Muscle layer of colon (tissue), 2 donors: ENCODE measurements at regions not wholly inside any gene's neighbourhood (a gene's known extent, or its start where the extent isn't known, plus 50 kb on each side); places are given as distances from the start of the nearest gene placed in this dataset.
A peak's percentile ranks its signal among the peaks of the same experiment; 100 is the strongest.

Source experiments
- H3K27ac ChIP-seq: one replicate; pipeline ENCODE4 v1.7.0; 2013; ENCODE audit warnings: low read depth, mild to moderate bottlenecking, low read length, moderate library complexity
- H3K27me3 ChIP-seq, 2 donors: one replicate each; pipeline ENCODE4 v1.7.0; 2013; ENCODE audit warnings: low read length in 2 of 2, mild to moderate bottlenecking in 2 of 2; ENCODE audit not compliant: insufficient read depth in 2 of 2, control insufficient read depth in 1 of 2
- H3K36me3 ChIP-seq: one replicate; pipeline ENCODE4 v1.7.0; 2013; ENCODE audit warnings: mild to moderate bottlenecking, low read length; ENCODE audit not compliant: insufficient read depth
- H3K4me1 ChIP-seq: one replicate; pipeline ENCODE4 v1.7.0; 2013; ENCODE audit warnings: mild to moderate bottlenecking, low read length; ENCODE audit not compliant: insufficient read depth
- H3K4me3 ChIP-seq, 2 donors: one replicate each; pipeline ENCODE4 v1.7.0; 2013; ENCODE audit warnings: low read length in 2 of 2, low read depth in 1 of 2, mild to moderate bottlenecking in 1 of 2, moderate library complexity in 1 of 2
- H3K9ac ChIP-seq: one replicate; pipeline ENCODE4 v1.7.0; 2013; ENCODE audit warnings: low read length
- H3K9me3 ChIP-seq: one replicate; pipeline ENCODE4 v1.7.0; 2013; ENCODE audit warnings: mild to moderate bottlenecking, low read length
- donor health status: abdominal sarcoma.
- donor health status: Adenocarcinoma of cecum.

- H3K4me1 ChIP-seq, result peaks cover 22% of the 10 kb centered on the region
- no peaks in the 10 kb centered on the region for H3K9me3 ChIP-seq
- peak overlapping the region; percentile 52 for H3K27ac ChIP-seq
- no peaks in the 10 kb centered on the region for H3K27me3 ChIP-seq
- H3K36me3 ChIP-seq, result no peaks in the 10 kb centered on the region
- no peak overlapping the region for H3K4me3 ChIP-seq
- H3K9ac ChIP-seq, result no peak overlapping the region
Observed at GRCh38 chr13:30113551-30113950, 193.8 kb downstream of the KATNAL1 start.

GRCh38 chr13:30112602-30113435 is 194.5 kb downstream of the KATNAL1 start:
- H3K27ac ChIP-seq, result no peak overlapping the region
- H3K4me1 ChIP-seq, result peaks cover 21% of the 10 kb centered on the region
- peak overlapping the region in 1 of 2 donors; percentile 4 for H3K4me3 ChIP-seq
- H3K36me3 ChIP-seq, result no peaks in the 10 kb centered on the region
- H3K9ac ChIP-seq, result no peak overlapping the region
- no peaks in the 10 kb centered on the region for H3K27me3 ChIP-seq
- no peaks in the 10 kb centered on the region for H3K9me3 ChIP-seq

- H3K4me3 ChIP-seq, result no peak overlapping the region
- H3K27me3 ChIP-seq, result no peaks in the 10 kb centered on the region
- H3K9me3 ChIP-seq, result no peaks in the 10 kb centered on the region
- H3K9ac ChIP-seq, result no peak overlapping the region
- H3K27ac ChIP-seq, result no peak overlapping the region
- H3K36me3 ChIP-seq, result no peaks in the 10 kb centered on the region
- H3K4me1 ChIP-seq, result peaks cover 21% of the 10 kb centered on the region
Observed at GRCh38 chr13:30111810-30112209, 195.5 kb downstream of the KATNAL1 start.

- H3K9me3 ChIP-seq, result no peaks in the 10 kb centered on the region
- H3K4me3 ChIP-seq, result no peak overlapping the region
- no peak overlapping the region for H3K9ac ChIP-seq
- H3K27me3 ChIP-seq, result no peaks in the 10 kb centered on the region
- no peaks in the 10 kb centered on the region for H3K36me3 ChIP-seq
- H3K4me1 ChIP-seq, result peaks cover 21% of the 10 kb centered on the region
- no peak overlapping the region for H3K27ac ChIP-seq
Observed at GRCh38 chr13:30110301-30111070, 196.9 kb downstream of the KATNAL1 start.

- H3K4me1 ChIP-seq, result peaks cover 21% of the 10 kb centered on the region
- no peak overlapping the region for H3K9ac ChIP-seq
- H3K27ac ChIP-seq, result no peak overlapping the region
- H3K4me3 ChIP-seq, result no peak overlapping the region
- H3K9me3 ChIP-seq, result no peaks in the 10 kb centered on the region
- H3K27me3 ChIP-seq, result no peaks in the 10 kb centered on the region
- H3K36me3 ChIP-seq, result no peaks in the 10 kb centered on the region
Observed at GRCh38 chr13:30109471-30110135, 197.7 kb downstream of the KATNAL1 start.

GRCh38 chr13:30108913-30109237 is 198.5 kb downstream of the KATNAL1 start:
- Histone ChIP-seq H3K4me3 (no peak overlapping the region), H3K9ac (no peak overlapping the region), H3K4me1 (peaks cover 14% of the 10 kb centered on the region), H3K27me3 (no peaks in the 10 kb centered on the region), H3K9me3 (no peaks in the 10 kb centered on the region), H3K27ac (no peak overlapping the region), H3K36me3 (no peaks in the 10 kb centered on the region)

GRCh38 chr13:30108216-30108912 is 199.0 kb downstream of the KATNAL1 start:
- H3K36me3 ChIP-seq, result no peaks in the 10 kb centered on the region
- H3K9me3 ChIP-seq, result no peaks in the 10 kb centered on the region
- H3K27ac ChIP-seq, result no peak overlapping the region
- H3K27me3 ChIP-seq, result no peaks in the 10 kb centered on the region
- H3K4me3 ChIP-seq, result no peak overlapping the region
- H3K4me1 ChIP-seq, result peaks cover 11% of the 10 kb centered on the region
- no peak overlapping the region for H3K9ac ChIP-seq

GRCh38 chr13:30107521-30108136 is 199.7 kb downstream of the KATNAL1 start:
- no peaks in the 10 kb centered on the region for H3K27me3 ChIP-seq
- H3K4me1 ChIP-seq, result peaks cover 9% of the 10 kb centered on the region
- no peak overlapping the region for H3K4me3 ChIP-seq
- no peak overlapping the region for H3K27ac ChIP-seq
- H3K9ac ChIP-seq, result no peak overlapping the region
- H3K9me3 ChIP-seq, result no peaks in the 10 kb centered on the region
- no peaks in the 10 kb centered on the region for H3K36me3 ChIP-seq

GRCh38 chr13:30107121-30107520 is 200.2 kb downstream of the KATNAL1 start:
- no peak overlapping the region for H3K4me3 ChIP-seq
- H3K36me3 ChIP-seq, result no peaks in the 10 kb centered on the region
- H3K27me3 ChIP-seq, result no peaks in the 10 kb centered on the region
- no peak overlapping the region for H3K27ac ChIP-seq
- H3K4me1 ChIP-seq, result peaks cover 7% of the 10 kb centered on the region
- H3K9ac ChIP-seq, result no peak overlapping the region
- H3K9me3 ChIP-seq, result no peaks in the 10 kb centered on the region

- Histone ChIP-seq H3K4me1 (peaks cover 6% of the 10 kb centered on the region), H3K9ac (no peak overlapping the region), H3K9me3 (no peaks in the 10 kb centered on the region), H3K36me3 (no peaks in the 10 kb centered on the region), H3K27ac (no peak overlapping the region), H3K4me3 (no peak overlapping the region), H3K27me3 (no peaks in the 10 kb centered on the region)
Observed at GRCh38 chr13:30105381-30105780, 202.0 kb downstream of the KATNAL1 start.
